GM19372 (cell line): ENCODE measurements at regions not wholly inside any gene's neighbourhood (a gene's known extent, or its start where the extent isn't known, plus 50 kb on each side); places are given as distances from the start of the nearest gene placed in this dataset.
"Not testable (repeated sequence)": the region's sequence is repeated elsewhere in the genome, so short reads cannot be mapped to it uniquely, and the experiment has no call there.

Source experiments
- ATAC-seq: cut with Tn5 transposase; IDR thresholded peaks from one replicate; pipeline ENCODE4 v1.9.1; 2021; ENCODE audit warnings: mild to moderate bottlenecking, low read depth, moderate library complexity; ENCODE audit not compliant: unreplicated experiment

GRCh38 chr5:60490597-60491166, 209.3 kb downstream of the DEPDC1B start:
- ATAC-seq: no peak

DNA sequence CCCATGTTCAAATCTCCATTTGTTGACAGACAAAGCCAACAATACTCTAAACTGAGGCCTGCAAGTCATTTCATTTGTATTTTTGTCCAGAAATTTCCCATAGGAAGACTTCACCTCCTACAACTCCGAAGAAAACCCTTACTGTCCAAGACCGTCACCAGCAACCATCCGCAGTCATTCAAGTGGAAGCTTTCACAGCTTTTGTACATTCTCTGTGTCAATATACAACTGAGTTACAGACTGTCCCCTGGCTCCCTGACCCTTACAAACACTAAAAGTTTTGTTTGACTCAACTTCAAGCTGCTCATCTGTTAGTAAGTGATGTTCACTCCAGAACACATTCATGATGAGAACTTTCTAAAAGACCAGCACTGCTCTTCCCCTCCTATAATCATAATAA, 210.1 kb downstream of the DEPDC1B start:
- ATAC-seq: no peak

DNA sequence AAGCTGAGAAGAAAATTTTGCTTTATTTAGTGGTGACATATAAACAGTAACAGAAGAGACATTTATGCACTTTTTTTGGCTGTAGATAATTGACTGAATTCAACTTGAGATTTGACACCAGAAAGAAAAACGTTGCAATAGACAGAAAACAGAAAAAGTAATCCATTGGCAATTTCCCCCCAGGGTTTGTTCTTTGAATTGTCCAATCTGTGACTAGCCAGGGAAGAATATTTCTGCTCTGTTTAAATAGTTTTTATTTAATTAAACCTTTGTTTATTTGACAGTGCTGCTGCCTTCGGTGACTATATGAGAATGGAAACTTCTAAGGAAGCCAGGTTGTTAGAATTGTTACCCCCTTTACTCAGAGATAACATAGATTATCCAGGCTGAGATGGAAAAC, 210.6 kb downstream of the DEPDC1B start:
- ATAC-seq: no peak

DNA sequence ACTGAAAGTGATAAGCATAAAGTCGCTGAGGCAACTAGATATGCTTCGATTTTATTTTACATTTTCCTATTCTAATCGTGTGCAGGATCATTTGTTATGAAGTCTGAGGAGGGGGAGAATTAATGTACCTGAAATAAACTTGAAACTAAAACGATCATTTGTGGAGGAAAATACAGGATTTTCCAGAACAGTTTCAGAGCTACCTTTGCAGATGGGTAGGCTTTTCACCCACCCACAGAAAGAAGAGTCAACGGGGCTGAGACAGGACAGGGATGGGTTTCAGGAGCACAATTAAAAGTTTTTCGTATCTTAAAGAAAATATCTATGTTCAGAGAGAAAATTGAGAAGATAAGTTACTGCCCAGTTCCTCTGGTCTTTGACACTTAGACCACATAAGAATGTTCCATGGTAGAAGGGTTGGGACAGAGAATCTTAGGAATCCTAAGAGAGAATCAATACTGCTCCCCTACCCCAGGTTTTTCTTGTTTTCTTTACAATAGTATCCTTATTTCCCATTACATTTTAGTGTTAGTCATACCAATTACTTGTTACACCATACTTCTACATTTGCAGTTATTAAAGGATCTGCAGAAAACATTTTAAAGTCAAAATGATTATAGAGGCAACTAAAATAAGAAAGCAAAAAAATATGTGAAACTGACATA, 211.4 kb downstream of the DEPDC1B start:
- no peak for ATAC-seq

DNA sequence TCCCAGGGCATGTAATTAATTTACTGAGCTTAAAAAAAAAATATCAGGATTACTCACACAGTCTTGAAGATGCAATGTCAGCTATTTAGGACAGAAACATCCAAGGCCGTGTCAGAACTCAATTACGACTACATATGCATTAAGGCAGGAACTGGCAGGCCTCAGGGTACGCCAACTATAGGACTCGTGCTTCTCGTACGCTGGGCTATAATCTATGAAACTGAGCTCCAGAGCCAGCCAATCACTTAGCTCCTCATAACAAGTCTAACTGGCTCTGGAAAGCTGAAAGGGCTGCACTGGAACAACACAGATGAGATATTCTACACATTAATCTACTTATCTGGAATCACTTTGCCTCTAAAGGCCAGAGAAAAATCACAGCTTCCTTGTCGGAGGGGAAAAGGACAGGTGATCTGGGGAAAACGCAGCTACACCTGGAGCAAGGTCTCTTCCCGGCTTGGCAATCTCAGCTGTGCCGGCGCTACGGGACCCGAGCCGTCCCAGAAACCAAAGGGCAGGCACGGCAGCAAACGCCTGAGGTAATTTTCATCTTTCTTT, 212.0 kb downstream of the DEPDC1B start:
- ATAC-seq: no peak

GRCh38 chr5:60487476-60487875, 212.5 kb downstream of the DEPDC1B start:
- no peak for ATAC-seq

DNA sequence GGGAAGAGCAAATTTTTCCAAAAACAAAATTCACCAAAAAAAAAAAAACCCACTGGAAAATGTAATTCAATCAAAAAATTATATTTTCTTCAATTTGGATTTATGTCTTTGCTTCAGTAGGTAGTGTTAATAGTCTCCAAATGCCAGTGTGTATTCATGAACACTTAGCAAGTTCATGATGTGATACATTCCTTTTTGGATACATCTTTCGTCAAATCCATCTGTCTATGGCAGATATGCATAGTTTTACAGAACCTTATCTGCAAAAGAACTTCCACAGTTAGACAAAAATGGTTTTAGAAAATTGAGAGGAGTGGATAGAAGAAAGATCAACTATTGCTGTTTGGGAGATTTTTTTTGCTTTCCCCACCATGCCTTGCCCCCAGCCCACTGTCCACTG, 214.6 kb downstream of the DEPDC1B start:
- no peak for ATAC-seq

GRCh38 chr5:60483050-60483449, 216.9 kb downstream of the DEPDC1B start:
- ATAC-seq: no peak

DNA sequence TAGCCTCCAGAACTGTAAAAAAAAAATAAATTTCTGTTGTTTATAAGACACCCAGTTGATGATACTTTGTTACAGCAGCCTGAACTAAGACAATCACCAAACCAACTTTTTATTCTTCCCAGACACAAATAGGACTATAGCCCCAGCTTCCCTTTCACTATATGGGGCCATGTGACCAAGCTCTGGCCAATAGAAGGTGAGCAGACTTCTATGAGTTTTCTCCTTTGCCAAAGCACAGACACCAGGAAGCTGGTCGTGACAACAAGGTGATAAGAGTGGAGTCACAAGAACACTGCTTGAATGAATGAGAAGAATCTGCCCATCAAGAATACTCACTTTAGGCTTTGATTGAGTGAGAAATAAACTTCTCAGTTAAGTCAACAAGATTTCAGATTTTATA, 217.7 kb downstream of the DEPDC1B start:
- no peak for ATAC-seq

- no peak for ATAC-seq
These were observed 220.4 kb downstream of the DEPDC1B start for GRCh38 chr5:60479542-60479941.

DNA sequence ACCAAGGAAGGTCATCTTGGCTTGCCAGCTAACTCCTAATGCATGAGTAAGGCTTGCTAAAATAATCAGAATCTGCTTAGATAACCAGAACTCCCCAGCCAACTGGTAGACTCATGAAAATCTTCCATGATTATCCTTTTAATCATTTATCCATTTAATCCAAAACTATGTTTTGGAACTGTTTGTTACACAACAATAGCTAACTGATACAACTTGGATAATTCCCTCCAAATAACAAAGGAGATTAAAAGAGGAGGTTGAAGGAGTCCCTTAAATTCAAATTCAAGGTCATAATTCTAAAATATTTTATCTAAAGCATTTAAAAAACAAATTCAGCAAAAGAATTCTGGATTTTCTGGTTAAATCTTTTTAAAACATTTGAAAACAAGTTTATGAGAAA, 222.1 kb downstream of the DEPDC1B start:
- ATAC-seq: no peak

- no peak for ATAC-seq
These were observed 226.3 kb downstream of the DEPDC1B start for GRCh38 chr5:60473654-60474053.

DNA sequence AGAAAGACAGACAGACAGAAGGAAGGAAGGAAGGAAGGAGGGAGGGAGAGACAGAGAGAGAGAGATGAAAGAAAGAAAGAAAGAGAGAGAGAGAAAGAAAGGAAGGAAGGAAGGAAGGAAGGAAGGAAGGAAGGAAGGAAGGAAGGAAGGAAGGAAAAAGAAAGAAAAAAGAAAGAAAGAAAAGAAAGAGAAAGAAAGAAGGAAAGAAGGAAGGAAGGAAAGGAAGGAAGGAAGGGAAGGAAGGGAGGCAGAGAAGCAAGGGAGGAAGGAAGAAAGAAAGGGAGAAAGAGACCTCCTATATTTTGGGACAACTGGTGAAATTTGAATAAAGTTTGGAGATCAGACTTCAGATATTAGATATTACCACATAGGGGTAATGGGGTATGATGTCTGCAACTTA, 226.9 kb downstream of the DEPDC1B start:
- not testable (repeated sequence) for ATAC-seq

GRCh38 chr5:60470881-60471280, 229.1 kb downstream of the DEPDC1B start:
- no peak for ATAC-seq

- ATAC-seq: no peak
These were observed 230.7 kb downstream of the DEPDC1B start for GRCh38 chr5:60469286-60469685.

DNA sequence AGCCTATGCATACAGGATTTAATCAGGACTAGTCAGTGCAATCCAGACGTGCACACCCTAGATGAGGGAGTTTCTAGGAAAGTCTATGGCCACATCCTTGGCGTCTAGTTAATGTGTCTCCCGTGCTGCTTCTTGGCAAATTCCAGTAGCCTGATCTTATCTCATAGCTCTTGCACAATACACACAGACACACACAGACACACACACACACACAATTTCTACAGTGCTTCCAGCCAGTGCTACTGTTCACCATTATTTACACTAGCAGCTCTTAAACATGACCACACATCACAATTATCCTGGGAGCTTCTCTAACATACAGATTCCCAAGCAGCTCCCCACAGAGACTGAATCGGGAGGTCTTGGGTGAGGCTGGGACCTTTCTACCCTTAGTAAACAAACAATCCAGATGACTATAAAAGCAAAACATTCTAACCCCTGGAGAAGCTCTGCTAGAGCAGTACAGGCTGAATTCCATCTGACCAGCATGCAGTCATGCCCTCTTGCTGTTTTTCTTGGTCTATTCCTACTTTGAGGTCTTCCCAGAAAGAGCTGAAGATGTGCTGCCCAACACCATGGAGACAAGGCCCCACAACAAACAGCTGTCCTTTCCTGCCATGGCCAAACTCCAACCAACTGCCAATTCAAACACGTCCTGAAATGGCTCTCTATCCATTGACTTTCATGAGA, 236.6 kb downstream of the DEPDC1B start:
- ATAC-seq: no peak

DNA sequence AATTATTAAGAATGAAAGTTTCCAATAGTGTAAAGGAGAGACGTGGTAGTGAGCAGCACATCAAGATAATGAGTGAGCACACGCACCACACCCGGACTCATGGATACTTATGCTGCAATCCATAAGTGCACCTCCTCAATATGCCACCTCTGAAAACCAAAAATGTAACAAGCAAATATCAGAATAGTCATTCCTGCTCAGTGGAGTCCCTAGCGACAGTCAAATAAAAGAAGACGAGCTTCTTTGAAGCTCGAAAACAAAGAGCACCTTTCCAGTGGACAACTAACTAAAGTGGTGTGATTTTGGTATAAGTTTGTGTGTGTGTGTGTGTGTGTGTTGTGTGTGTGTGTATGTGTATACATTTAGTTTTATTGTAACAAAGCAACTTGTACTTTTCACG, 241.3 kb downstream of the DEPDC1B start:
- ATAC-seq: no peak

DNA sequence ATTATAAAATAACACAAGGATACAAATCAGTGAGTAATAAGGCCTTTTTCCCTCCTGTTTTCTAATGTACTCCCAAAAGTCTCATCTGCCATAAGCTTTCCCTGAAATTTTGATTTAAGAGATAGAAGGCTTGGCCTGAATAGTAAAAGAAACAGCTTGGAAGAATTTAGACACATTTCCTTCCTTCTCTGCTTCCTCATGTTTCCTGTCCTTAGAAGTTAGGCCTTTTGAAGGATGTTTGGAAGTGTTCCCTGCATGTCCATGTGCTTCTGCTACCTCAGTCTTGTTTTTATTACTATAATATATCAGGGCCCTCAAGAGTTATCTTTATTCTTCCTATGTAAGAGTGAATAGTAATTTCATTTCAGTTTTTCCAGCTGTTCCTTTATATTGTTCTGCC, 242.7 kb downstream of the DEPDC1B start:
- no peak for ATAC-seq

GRCh38 chr5:60455589-60455988, 244.4 kb downstream of the DEPDC1B start:
- ATAC-seq: no peak

DNA sequence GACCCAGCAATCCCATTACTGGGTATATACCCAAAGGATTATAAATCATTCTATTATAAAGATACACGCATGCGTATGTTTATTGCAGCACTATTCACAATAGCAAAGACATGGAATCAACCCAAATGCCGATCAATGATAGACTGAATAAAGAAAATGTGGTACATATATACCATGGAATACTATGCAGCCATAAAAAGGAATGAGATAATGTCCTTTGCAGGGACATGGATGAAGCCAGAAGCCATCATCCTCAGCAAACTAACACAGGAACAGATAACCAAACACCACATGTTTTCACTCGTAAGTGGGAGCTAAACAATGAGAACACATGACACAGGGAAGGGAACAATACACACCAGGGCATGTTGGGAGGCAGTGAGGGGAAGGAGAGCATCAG, 245.7 kb downstream of the DEPDC1B start:
- not testable (repeated sequence) for ATAC-seq

DNA sequence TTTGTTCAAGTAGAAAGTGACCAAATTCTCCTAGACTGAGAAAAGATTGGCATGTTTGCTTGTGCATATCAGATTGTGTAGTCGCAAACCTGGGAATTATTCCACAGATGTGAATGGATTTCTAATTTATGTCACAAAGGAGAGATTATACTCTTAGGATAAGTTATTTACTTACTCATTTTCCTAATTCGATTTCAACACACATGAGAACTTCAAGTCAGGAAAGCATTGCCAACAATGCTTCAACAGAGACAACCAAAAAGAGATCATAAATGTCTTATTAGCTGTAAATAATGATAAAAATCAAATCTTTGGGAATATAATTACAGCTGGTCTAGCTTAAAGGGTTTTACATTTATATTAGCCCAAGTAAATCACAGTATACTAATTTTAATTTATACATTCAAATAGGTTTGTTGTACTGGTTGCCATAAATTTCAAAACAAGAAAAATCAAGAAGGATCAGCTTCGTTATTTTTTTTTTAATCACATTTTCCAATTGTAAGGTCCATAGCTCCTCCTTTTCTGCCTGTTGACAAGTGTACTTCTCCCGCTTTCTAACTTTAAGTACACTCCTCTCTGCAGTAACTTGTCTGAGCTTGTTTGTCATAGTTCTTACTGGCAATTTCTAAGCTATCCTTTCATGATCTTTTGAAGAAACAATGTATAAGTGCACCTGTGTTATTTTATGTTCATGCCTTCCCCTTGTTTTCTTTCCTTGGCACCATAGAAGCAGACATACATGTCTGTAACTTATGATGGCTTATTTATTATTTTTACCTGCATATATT, 246.6 kb downstream of the DEPDC1B start:
- no peak for ATAC-seq
